Prostate gland (tissue), 2 donors: ENCODE measurements at regions not wholly inside any gene's neighbourhood (a gene's known extent, or its start where the extent isn't known, plus 50 kb on each side); places are given as distances from the start of the nearest gene placed in this dataset.

Source experiments
- POLR2AphosphoS5 ChIP-seq: sonication (generic); formaldehyde crosslinking; IDR thresholded peaks from one replicate; pipeline ENCODE4 v1.6.1; 2017; ENCODE audit warnings: antibody characterized with exemption
- TF ChIP-seq, protein P1 (sequence below), 4 experiments: fragments of 200-600 bp in 2 of 4; fragments of 450-650 bp in 2 of 4; sonication (generic) in 2 of 4; IDR thresholded peaks; 1 replicate in 3 of 4; 2 replicates in 1 of 4; pipeline ENCODE4 v1.5.1; 2016 to 2019; ENCODE audit warnings: antibody characterized with exemption in 4 of 4, mild to moderate bottlenecking in 2 of 4, moderate library complexity in 2 of 4

DNA sequence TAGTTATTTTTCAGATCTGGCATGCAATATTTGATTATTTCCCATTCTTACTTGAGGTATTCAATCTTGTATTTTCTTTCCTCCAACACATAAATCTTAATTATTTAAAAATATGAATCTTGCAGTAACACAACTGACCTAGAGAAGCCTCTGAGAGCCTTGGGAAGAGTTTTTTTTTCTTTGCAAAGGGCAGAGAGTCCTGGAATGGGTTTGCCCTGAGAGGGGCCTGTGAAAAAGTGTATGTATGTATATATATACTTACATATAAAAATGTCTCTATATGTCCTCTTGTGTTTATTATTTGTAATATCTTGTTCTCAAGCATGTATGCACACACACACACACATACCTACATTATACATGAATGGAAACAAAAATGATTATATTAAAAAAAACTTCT lies 801.2 kb upstream of the SLITRK1 start:
- TF ChIP-seq, protein P1, sequence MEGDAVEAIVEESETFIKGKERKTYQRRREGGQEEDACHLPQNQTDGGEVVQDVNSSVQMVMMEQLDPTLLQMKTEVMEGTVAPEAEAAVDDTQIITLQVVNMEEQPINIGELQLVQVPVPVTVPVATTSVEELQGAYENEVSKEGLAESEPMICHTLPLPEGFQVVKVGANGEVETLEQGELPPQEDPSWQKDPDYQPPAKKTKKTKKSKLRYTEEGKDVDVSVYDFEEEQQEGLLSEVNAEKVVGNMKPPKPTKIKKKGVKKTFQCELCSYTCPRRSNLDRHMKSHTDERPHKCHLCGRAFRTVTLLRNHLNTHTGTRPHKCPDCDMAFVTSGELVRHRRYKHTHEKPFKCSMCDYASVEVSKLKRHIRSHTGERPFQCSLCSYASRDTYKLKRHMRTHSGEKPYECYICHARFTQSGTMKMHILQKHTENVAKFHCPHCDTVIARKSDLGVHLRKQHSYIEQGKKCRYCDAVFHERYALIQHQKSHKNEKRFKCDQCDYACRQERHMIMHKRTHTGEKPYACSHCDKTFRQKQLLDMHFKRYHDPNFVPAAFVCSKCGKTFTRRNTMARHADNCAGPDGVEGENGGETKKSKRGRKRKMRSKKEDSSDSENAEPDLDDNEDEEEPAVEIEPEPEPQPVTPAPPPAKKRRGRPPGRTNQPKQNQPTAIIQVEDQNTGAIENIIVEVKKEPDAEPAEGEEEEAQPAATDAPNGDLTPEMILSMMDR (IDR thresholded peaks at IDR 0.05), result no peak
- TF ChIP-seq POLR2AphosphoS5, result no peak
